Fibroblast of lung (primary cell): ENCODE measurements at regions not wholly inside any gene's neighbourhood (a gene's known extent, or its start where the extent isn't known, plus 50 kb on each side); places are given as distances from the start of the nearest gene placed in this dataset.

Experiments used
- EZH2 ChIP-seq: IDR thresholded peaks from 2 replicates; pipeline ENCODE4 v1.5.1; 2012; ENCODE audit warnings: low read length, control low read depth, mild to moderate bottlenecking; ENCODE audit errors: missing control alignments
- TF ChIP-seq, protein P1 (sequence below), 2 donors: IDR thresholded peaks in 1 of 2; conservative IDR thresholded peaks in 1 of 2; 1 replicate in 1 of 2; 2 replicates in 1 of 2; pipeline ENCODE4 v1.5.1; 2011 to 2012; ENCODE audit warnings: low read length in 2 of 2, control low read depth in 1 of 2, inconsistent platforms in 1 of 2, low read depth in 1 of 2, mild to moderate bottlenecking in 1 of 2

GRCh38 chr7:17546189-17546588 is 247.7 kb downstream of the AHR start:
- TF ChIP-seq, protein P1, sequence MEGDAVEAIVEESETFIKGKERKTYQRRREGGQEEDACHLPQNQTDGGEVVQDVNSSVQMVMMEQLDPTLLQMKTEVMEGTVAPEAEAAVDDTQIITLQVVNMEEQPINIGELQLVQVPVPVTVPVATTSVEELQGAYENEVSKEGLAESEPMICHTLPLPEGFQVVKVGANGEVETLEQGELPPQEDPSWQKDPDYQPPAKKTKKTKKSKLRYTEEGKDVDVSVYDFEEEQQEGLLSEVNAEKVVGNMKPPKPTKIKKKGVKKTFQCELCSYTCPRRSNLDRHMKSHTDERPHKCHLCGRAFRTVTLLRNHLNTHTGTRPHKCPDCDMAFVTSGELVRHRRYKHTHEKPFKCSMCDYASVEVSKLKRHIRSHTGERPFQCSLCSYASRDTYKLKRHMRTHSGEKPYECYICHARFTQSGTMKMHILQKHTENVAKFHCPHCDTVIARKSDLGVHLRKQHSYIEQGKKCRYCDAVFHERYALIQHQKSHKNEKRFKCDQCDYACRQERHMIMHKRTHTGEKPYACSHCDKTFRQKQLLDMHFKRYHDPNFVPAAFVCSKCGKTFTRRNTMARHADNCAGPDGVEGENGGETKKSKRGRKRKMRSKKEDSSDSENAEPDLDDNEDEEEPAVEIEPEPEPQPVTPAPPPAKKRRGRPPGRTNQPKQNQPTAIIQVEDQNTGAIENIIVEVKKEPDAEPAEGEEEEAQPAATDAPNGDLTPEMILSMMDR (conservative IDR thresholded peaks at IDR 0.05 in 1 of 2, IDR thresholded peaks at IDR 0.05 in 1 of 2; ENCODE audit: low read depth in 1 of 2, low read length in 2 of 2): no peak
- TF ChIP-seq EZH2: no peak
